C4-2B (cell line): ENCODE measurements at regions not wholly inside any gene's neighbourhood (a gene's known extent, or its start where the extent isn't known, plus 50 kb on each side); places are given as distances from the start of the nearest gene placed in this dataset.

Source experiments
- ZFX ChIP-seq: fragments of 450-650 bp; IDR thresholded peaks from 2 replicates; pipeline ENCODE4 v1.6.1; 2017
- TF ChIP-seq, protein P1 (sequence below): fragments of 450-650 bp; conservative IDR thresholded peaks from 2 replicates; pipeline ENCODE4 v1.5.1; 2017; ENCODE audit warnings: mild to moderate bottlenecking

DNA sequence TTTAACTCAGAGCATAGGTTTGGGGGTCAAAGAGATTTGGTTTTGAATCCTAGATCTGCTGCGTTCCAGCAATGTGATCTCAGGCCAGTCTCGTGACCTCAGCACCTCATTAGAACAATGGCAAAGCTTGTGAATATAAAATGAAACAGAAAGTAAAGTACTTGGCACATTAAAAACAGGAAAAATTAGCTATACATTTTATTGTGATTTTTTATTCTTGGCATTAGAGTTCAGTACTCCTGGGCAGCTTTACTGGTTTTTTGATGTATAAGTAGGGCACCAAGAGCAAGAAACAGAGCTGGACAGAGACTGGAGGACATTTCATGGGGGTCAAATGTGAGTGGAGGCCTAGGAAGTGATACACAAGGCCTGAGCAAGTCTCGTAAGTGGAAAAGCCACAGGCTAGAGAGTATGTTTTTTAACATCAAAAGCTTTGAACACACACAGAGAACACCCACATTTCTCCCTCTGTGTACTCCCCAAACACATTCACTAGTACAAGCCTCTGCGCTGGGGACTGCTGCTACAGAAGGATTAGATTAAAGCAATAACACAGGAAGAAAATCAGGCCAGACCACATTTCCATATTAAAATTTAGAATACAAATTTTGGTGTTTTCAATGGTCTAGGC lies 157.2 kb upstream of the SLC25A13 start:
- TF ChIP-seq, protein P1, sequence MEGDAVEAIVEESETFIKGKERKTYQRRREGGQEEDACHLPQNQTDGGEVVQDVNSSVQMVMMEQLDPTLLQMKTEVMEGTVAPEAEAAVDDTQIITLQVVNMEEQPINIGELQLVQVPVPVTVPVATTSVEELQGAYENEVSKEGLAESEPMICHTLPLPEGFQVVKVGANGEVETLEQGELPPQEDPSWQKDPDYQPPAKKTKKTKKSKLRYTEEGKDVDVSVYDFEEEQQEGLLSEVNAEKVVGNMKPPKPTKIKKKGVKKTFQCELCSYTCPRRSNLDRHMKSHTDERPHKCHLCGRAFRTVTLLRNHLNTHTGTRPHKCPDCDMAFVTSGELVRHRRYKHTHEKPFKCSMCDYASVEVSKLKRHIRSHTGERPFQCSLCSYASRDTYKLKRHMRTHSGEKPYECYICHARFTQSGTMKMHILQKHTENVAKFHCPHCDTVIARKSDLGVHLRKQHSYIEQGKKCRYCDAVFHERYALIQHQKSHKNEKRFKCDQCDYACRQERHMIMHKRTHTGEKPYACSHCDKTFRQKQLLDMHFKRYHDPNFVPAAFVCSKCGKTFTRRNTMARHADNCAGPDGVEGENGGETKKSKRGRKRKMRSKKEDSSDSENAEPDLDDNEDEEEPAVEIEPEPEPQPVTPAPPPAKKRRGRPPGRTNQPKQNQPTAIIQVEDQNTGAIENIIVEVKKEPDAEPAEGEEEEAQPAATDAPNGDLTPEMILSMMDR: no peak
- no peak for TF ChIP-seq ZFX
